Effector memory CD8-positive, alpha-beta T cell (primary cell): ENCODE measurements at regions not wholly inside any gene's neighbourhood (a gene's known extent, or its start where the extent isn't known, plus 50 kb on each side); places are given as distances from the start of the nearest gene placed in this dataset.

Experiments used
- ATAC-seq: fragments of 150-1000 bp; cut with Tn5 transposase; replicated peaks from 2 replicates; pipeline ENCODE4 v1.10.0; 2021; ENCODE audit warnings: mild to moderate bottlenecking, moderate library complexity
- DNase-seq, 3 experiments: peaks; one replicate each; pipeline ENCODE4 v3.0.0; 2021
- H3K27ac Mint-ChIP-seq, 2 donors: one replicate each; pipeline ENCODE4 v1.8.0; 2022; ENCODE audit warnings: mild to moderate bottlenecking in 2 of 2, mixed read lengths in 2 of 2, moderate library complexity in 2 of 2
- H3K27me3 Mint-ChIP-seq, 2 donors: one replicate each; pipeline ENCODE4 v1.8.0; 2022; ENCODE audit warnings: mixed read lengths in 2 of 2
- H3K36me3 Mint-ChIP-seq: one replicate; pipeline ENCODE4 v1.8.0; 2022; ENCODE audit warnings: mild to moderate bottlenecking, moderate library complexity, mixed read lengths; ENCODE audit not compliant: insufficient read depth
- H3K4me1 Mint-ChIP-seq, 2 donors: one replicate each; pipeline ENCODE4 v1.8.0; 2022; ENCODE audit warnings: low read depth in 2 of 2, mixed read lengths in 2 of 2
- H3K4me3 Mint-ChIP-seq, 2 donors: one replicate each; pipeline ENCODE4 v1.8.0; 2022; ENCODE audit warnings: mild to moderate bottlenecking in 2 of 2, mixed read lengths in 2 of 2, moderate library complexity in 2 of 2
- H3K9me3 Mint-ChIP-seq, 2 donors: one replicate each; pipeline ENCODE4 v1.8.0; 2022; ENCODE audit warnings: mixed read lengths in 2 of 2

DNA sequence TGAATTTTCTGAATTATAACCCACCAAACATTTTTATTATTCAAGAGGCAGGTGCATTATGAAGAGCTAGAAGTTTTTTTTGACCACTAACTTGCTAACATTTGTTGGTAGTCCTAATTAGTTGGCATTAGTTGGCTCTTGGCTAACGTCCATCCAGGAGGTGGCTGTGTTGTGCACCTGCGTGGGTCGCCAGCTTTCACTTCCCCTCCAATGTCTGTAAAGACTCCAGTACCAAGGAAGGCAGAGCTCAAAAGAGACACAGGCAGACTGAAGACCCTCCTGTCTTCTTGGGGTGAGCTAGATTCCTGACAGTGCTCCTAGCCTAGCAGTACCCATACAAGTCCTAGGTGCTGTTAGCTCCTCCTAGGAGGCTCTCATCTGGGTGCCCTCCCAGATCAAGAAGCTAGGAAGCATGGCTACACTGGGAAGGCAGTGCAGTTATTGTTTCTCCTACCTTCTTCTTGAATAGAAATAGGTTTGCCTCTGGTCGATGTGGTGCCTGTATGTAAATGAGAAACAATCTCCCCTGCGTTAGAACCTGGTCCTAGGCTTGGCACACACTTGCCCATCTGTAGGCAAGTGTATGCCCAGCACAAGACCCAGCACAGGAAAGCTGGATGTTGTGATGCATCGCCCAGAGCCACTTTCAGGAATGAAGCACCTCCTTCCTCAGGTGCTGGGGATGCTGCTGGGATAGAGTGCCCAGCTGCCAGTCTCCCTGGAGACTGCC is 190.9 kb downstream of the ICE1 start:
- ATAC-seq: no peak
- Mint-ChIP-seq H3K36me3 (no peaks in the 10 kb centered on the region), H3K4me1 (no peaks in the 10 kb centered on the region), H3K9me3 (no peaks in the 10 kb centered on the region), H3K27ac (no peak overlapping the region), H3K4me3 (no peak overlapping the region), H3K27me3 (peaks cover 6 to 19% of the 10 kb centered on the region in 2 donors)
- DNase-seq: no peak

DNA sequence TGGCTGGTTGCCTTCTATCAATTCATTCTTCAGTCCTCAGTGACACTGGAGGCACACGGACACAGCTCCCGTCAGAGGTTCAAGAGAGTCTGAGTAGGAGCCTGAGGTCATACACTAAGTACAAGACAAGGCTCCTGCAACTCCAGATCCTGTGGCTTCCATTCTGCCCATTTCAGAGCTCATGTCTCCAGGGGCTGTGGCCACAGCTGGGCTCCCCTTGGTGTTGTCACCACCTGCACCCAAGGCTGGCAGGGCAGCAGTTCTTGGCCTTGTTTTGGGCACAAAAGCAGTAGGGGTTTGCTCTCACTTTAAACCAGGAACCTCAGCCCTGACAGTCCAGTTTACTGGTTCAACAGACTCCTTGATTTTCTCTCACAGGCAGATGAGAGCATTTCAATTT is 189.6 kb downstream of the ICE1 start:
- Mint-ChIP-seq H3K36me3 (no peaks in the 10 kb centered on the region), H3K4me3 (no peak overlapping the region), H3K4me1 (no peaks in the 10 kb centered on the region), H3K27me3 (peaks cover 6 to 10% of the 10 kb centered on the region in 2 donors), H3K27ac (no peak overlapping the region), H3K9me3 (no peaks in the 10 kb centered on the region)
- ATAC-seq (no peak), DNase-seq (no peak)

DNA sequence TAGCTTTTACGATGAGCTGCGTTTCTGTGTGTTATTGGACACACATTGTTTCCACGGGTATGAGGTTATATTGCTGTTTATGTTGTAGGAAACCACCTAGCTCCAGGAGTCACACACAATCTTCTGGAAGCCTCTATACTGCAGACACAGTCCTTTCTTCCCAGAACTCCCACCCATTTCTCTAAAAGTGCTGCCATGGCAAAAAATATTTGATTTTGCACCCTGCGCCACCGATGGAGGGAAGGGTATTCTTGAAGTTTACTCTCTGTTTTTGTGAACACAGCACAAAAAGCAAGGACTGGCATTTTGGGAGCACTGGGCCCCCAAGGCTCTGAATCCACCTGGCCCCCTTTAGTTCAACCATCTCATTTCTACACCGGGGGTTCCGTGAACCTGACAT is 187.5 kb downstream of the ICE1 start:
- Mint-ChIP-seq H3K4me3 (no peak overlapping the region), H3K27ac (no peak overlapping the region), H3K27me3 (peaks cover 0 to 8% of the 10 kb centered on the region in 2 donors)

DNA sequence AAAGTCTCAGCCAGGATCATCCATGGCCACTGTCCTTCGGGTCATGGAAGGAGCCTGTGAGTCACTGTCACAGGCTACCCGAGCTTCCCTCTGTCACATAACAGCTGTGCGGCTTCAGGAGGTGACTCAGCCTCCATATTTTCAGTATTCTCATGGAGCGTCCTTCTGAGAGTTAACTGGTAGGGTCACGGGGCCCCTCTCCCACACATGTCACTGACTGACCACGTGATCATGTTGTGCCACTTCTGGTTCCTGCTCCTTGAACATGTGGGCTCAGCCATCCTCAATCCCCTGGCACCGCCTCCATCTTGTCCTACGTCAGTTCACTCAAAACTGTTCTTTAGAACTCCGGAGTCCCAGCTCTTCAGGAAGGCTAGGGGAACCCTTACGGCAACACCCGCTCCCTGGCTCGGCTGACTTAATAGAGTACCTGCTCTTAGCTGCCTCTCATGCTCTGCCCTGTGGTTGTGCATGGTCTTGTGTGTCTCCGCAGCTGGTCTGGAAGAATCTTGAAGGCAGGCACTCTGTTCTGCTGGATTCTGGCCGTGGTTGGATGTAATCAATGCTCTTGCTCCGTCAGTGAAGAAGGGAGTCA is 182.8 kb downstream of the ICE1 start:
- H3K36me3 Mint-ChIP-seq: no peaks in the 10 kb centered on the region
- no peaks in the 10 kb centered on the region for H3K9me3 Mint-ChIP-seq
- H3K27me3 Mint-ChIP-seq: peaks cover 0 to 8% of the 10 kb centered on the region in 2 donors
- ATAC-seq (no peak), DNase-seq (no peak)
- H3K4me1 Mint-ChIP-seq: no peaks in the 10 kb centered on the region
- H3K27ac Mint-ChIP-seq: no peak overlapping the region
- no peak overlapping the region for H3K4me3 Mint-ChIP-seq

More for the DNA sequence above, 187.5 kb downstream of the ICE1 start:
- Mint-ChIP-seq H3K4me1 (no peaks in the 10 kb centered on the region), H3K9me3 (no peaks in the 10 kb centered on the region), H3K36me3 (no peaks in the 10 kb centered on the region)
- no peak for DNase-seq
- no peak for ATAC-seq

DNA sequence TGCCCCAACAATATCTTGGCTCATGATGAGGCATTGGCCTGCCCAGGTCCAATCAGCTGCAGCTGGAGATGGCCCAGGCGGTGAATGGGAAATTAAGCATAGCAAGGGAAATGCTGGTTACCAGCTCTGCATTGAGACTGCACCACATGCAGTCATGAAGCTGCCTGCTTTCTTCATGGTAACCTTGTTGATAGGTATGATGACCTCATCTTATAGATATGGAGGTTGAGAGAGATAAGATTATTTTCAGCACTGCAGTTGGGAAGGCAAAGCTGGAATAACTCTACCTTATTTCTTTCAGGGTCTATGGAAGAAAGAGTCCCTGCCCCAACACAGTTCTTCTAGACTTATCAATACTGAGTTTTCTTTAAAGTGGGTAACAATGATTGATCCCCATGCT is 180.1 kb downstream of the ICE1 start:
- no peaks in the 10 kb centered on the region for H3K9me3 Mint-ChIP-seq

DNA sequence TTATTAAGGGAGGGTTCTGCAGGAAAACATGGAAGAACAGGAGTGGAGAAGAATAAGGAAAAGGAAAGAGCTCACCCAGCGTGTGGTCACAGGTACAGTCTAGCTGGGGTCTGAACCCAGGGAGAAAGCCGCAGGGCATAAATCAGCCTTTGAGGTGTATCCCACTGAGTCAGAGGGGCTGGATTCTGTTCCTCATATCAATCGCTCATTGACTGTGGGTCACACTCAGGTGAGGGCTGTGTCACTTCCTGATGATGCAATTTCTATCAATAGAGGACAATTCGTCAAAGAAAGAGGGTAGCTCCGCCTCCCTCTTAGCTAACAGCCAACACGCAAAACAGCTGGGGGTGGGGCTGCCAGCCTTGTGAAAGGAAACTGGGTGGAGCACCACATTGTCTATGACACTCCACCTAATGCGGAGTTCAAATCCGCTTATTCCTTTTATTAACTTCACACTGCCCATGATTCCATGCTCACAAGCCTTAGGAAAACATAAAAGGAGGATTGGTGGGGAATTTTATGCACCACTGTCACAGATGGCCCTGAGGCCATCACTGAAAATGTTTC is 176.2 kb downstream of the ICE1 start:
- Mint-ChIP-seq H3K27ac (no peak overlapping the region), H3K4me3 (no peak overlapping the region), H3K27me3 (peaks cover 0 to 7% of the 10 kb centered on the region in 2 donors), H3K4me1 (no peaks in the 10 kb centered on the region), H3K36me3 (no peaks in the 10 kb centered on the region), H3K9me3 (no peaks in the 10 kb centered on the region)
- ATAC-seq (no peak), DNase-seq (no peak)

More for the DNA sequence above, 180.1 kb downstream of the ICE1 start:
- Mint-ChIP-seq H3K4me1 (no peaks in the 10 kb centered on the region), H3K27ac (no peak overlapping the region), H3K4me3 (no peak overlapping the region), H3K36me3 (no peaks in the 10 kb centered on the region), H3K27me3 (peaks cover 0 to 8% of the 10 kb centered on the region in 2 donors)
- no peak for DNase-seq
- no peak for ATAC-seq

DNA sequence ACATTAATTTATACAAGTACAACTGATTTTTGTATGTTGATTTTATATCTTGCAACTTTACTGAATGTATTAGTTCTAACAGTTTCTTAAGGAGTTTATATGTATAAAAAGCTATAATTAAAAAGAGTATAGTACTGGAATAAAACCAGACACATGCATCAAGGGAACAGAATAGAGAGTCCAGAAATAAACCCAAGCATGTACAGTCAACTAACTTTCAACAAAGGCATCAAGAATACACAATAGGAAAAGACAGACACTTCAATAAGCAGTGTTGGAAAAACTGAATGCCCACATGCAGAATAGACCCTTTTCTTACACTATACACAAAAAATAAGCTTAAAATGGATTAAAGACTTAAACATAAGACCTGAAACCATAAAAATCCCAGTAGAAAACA is 170.9 kb downstream of the ICE1 start:
- Mint-ChIP-seq H3K27ac (no peak overlapping the region), H3K27me3 (peaks cover 14 to 19% of the 10 kb centered on the region in 2 donors), H3K9me3 (no peaks in the 10 kb centered on the region), H3K4me3 (no peak overlapping the region), H3K36me3 (no peaks in the 10 kb centered on the region), H3K4me1 (no peaks in the 10 kb centered on the region)
- ATAC-seq (no peak), DNase-seq (no peak)

DNA sequence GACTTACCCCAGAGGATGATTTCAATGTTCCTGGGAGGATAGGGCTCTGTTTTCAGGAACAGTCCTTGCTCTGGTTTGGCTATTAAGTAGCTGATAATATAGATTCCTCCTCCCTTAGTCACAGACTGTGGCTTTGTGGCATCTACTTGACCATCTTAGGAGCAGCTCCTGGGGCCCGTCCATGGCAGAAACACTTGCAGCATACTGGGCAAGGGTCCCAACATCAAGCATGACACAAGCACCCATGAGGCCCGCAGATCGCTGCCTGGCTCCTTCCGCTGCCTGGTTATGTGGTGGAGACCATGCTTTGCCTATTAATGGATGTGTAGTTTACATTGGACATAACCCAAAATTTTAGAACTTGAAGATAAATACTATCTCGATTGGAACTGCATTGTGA is 170.1 kb downstream of the ICE1 start:
- no peaks in the 10 kb centered on the region for H3K36me3 Mint-ChIP-seq
- peaks cover 19 to 28% of the 10 kb centered on the region in 2 donors for H3K27me3 Mint-ChIP-seq
- no peak overlapping the region for H3K27ac Mint-ChIP-seq

DNA sequence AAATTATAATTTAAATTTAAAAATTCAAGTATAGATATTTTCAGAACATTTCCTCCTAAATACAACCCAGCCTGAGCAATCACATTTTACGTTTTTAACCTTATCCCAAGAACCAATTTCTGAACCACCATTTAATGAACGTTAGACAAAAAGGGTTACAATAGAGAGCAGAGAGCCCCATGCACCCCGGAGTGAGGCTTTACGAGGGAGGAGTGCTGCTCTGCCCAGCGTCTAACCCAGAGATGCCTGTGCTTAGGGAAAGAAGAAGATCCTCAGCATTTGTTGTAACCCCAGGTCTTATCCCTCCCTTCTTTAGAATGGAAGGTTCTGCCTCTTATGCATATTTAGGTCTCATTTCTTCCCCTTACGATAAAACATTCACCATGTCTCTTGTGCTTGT is 169.1 kb downstream of the ICE1 start:
- H3K36me3 Mint-ChIP-seq: no peaks in the 10 kb centered on the region
- no peak for DNase-seq
- H3K9me3 Mint-ChIP-seq: no peaks in the 10 kb centered on the region
- no peak overlapping the region for H3K4me3 Mint-ChIP-seq
- H3K27ac Mint-ChIP-seq: no peak overlapping the region
- H3K4me1 Mint-ChIP-seq: no peaks in the 10 kb centered on the region
- H3K27me3 Mint-ChIP-seq: peaks cover 29 to 38% of the 10 kb centered on the region in 2 donors
- no peak for ATAC-seq

More for the DNA sequence above, 170.1 kb downstream of the ICE1 start:
- no peak overlapping the region for H3K4me3 Mint-ChIP-seq
- no peaks in the 10 kb centered on the region for H3K9me3 Mint-ChIP-seq
- no peaks in the 10 kb centered on the region for H3K4me1 Mint-ChIP-seq
- DNase-seq: no peak
- ATAC-seq: no peak

DNA sequence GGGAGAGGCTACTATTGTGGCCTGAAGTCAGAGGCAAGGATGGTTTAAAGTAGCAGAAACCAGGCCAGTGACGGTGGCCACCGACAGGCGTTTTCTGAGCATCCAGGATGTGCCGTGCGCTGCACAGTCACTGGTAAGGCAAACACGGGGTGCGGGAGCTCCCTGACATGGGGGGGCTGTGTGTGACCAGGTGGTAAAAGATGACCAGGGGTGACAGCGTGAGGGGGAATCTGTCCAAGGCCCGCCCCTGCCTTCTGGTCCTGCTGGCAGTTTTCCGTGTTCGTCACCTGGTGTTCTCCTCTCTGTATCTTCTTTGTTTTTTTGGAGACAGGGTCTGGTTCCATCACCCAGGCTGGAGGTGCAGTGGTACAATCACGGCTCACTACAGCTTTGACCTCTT is 167.4 kb downstream of the ICE1 start:
- H3K4me1 Mint-ChIP-seq: no peaks in the 10 kb centered on the region
- DNase-seq (no peak), ATAC-seq (no peak)
- no peaks in the 10 kb centered on the region for H3K9me3 Mint-ChIP-seq
- no peaks in the 10 kb centered on the region for H3K36me3 Mint-ChIP-seq
- peaks cover 29 to 40% of the 10 kb centered on the region in 2 donors for H3K27me3 Mint-ChIP-seq
- no peak overlapping the region for H3K4me3 Mint-ChIP-seq
- H3K27ac Mint-ChIP-seq: no peak overlapping the region

DNA sequence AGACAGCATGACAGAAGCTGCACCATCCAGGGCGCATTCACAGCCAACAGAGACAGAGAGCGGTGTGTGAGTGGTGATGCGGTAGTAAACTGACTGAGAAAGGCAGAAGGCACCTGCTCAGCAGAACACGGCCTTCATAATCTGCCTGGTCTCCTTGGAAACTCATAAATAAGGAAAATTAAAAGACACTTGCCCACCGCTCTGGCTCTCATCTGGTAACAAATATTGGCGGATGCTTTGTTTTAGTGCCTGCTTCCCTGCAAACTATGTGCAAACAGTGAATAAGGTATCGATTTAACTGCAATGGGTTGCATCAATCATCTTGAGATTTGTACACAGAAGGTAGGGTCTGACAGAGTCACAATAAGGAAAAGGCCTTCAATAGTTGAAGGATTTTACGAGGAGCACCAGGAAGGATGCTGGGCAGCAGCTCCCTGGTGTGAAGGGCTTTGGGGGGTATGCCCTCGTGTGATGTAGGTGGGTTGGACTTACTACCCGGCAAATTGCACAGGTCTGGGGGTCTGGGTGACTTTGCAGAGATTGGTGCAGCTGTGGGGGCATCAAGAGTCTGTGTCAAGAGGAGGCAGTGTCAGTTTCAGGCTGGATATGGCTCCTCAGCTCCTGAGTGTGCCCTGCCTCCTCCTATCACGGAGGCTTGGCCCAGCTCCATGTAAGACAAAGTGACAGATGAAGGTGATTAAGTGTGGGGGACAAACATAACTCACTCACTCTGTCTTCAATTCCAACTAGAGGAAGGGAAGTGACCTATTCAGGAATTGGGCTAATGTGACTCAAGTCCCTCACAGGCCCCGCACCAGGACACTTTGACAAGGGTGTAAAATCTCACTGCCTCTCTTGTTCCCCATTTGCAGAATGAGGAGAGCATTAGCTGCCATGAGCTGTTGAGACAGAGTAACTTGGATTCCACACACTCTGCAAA is 166.7 kb downstream of the ICE1 start:
- no peak for ATAC-seq
- Mint-ChIP-seq H3K27me3 (peaks cover 28 to 40% of the 10 kb centered on the region in 2 donors), H3K4me3 (no peak overlapping the region)

DNA sequence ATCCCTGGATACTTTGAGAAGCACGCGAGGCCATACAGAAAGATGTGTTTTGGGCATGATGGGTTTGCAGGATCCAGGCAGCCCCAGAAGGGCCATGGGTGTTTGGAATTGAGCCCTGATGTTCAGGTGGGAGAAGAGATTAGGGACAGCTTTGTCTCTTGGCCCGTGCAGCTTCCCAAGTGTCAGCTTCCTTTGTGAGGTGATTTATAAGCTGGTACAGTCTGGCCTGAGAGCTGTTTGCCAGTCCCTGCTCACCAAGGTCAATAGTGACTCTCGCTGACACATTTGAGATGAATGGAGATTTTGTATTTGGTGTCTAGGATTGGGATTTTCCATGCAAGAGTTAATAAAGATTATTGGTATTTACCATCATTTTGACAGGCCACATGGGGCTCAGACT is 165.9 kb downstream of the ICE1 start:
- H3K27ac Mint-ChIP-seq: no peak overlapping the region
- peaks cover 23 to 40% of the 10 kb centered on the region in 2 donors for H3K27me3 Mint-ChIP-seq
- DNase-seq: no peak
- no peak for ATAC-seq
- H3K9me3 Mint-ChIP-seq: no peaks in the 10 kb centered on the region
- no peaks in the 10 kb centered on the region for H3K4me1 Mint-ChIP-seq
- no peak overlapping the region for H3K4me3 Mint-ChIP-seq
- H3K36me3 Mint-ChIP-seq: no peaks in the 10 kb centered on the region

More for the DNA sequence above, 166.7 kb downstream of the ICE1 start:
- Mint-ChIP-seq H3K36me3 (no peaks in the 10 kb centered on the region), H3K27ac (no peak overlapping the region), H3K4me1 (no peaks in the 10 kb centered on the region), H3K9me3 (no peaks in the 10 kb centered on the region)
- no peak for DNase-seq

DNA sequence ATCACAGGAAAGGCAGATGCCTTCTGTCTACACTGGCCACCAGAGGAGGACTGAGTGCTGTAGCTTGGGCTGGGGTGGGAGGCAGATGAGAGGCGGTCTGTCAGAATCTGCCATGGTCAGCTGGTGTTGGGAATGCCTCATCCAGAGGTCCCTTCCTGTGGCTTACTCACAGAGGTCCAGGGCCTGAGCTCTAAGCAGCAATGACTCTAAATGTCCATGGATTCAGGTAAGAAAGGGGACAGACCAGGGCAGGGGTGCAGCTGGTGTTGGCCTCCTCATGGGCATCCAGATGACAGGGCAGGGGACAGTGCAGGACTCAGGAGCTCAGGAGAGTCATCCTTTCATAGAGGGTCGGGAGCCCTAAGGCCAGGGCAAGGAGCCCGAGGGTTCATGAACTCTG is 165.0 kb downstream of the ICE1 start:
- H3K9me3 Mint-ChIP-seq: no peaks in the 10 kb centered on the region
- H3K4me3 Mint-ChIP-seq: no peak overlapping the region
- no peak for ATAC-seq
- H3K27ac Mint-ChIP-seq: no peak overlapping the region
- no peaks in the 10 kb centered on the region for H3K36me3 Mint-ChIP-seq
- H3K27me3 Mint-ChIP-seq: peaks cover 23 to 40% of the 10 kb centered on the region in 2 donors
- no peak for DNase-seq
- H3K4me1 Mint-ChIP-seq: no peaks in the 10 kb centered on the region
